Mammary epithelial cell (primary cell): ENCODE measurements at regions not wholly inside any gene's neighbourhood (a gene's known extent, or its start where the extent isn't known, plus 50 kb on each side); places are given as distances from the start of the nearest gene placed in this dataset.

Source experiments
- CTCF ChIP-seq, 2 donors: IDR thresholded peaks in 1 of 2; conservative IDR thresholded peaks in 1 of 2; 2 replicates each; pipeline ENCODE4 v1.5.1; 2011 to 2012; ENCODE audit warnings: inconsistent platforms in 2 of 2, low read length in 2 of 2, mild to moderate bottlenecking in 2 of 2, control low read depth in 1 of 2, low read depth in 1 of 2; ENCODE audit not compliant: insufficient read depth in 1 of 2; ENCODE audit errors: extremely low read depth in 1 of 2
- EZH2 ChIP-seq: IDR thresholded peaks from 2 replicates; pipeline ENCODE4 v1.6.1; 2012; ENCODE audit warnings: low read length, inconsistent platforms, borderline replicate concordance

GRCh38 chr5:37994729-37995128 lies 154.9 kb upstream of the GDNF start:
- TF ChIP-seq CTCF (conservative IDR thresholded peaks at IDR 0.05 in 1 of 2, IDR thresholded peaks at IDR 0.05 in 1 of 2; ENCODE audit: extremely low read depth in 1 of 2, insufficient read depth in 1 of 2, low read depth in 1 of 2, low read length in 2 of 2), result no peak
- TF ChIP-seq EZH2, result no peak
